ENCODE measurements at regions not wholly inside any gene's neighbourhood (a gene's known extent, or its start where the extent isn't known, plus 50 kb on each side); places are given as distances from the start of the nearest gene placed in this dataset.

GRCh38 chr15:38905632-38906031, 341.0 kb upstream of the RASGRP1 start:
- no peak for DNase-seq (ENCODE audit: insufficient read length, low spot score)
- TF ChIP-seq POLR2AphosphoS5 (IDR thresholded peaks at IDR 0.05; ENCODE audit: low read depth, low read length), result no peak
- no peak for FAIRE-seq

- TF ChIP-seq POLR2A (IDR thresholded peaks at IDR 0.05; ENCODE audit: low read depth, low read length) (no peak), TAF1 (IDR thresholded peaks at IDR 0.05; ENCODE audit: low read depth, low read length) (no peak), POLR2AphosphoS5 (IDR thresholded peaks at IDR 0.05; ENCODE audit: low read depth, low read length) (no peak), PAX5 (IDR thresholded peaks at IDR 0.05; ENCODE audit: insufficient read depth, low read length, severe bottlenecking) (no peak), POU2F2 (IDR thresholded peaks at IDR 0.05; ENCODE audit: low read depth, low read length) (no peak), SPI1 (IDR thresholded peaks at IDR 0.05; ENCODE audit: low read depth, low read length) (no peak)
- DNase-seq (ENCODE audit: insufficient read length, low spot score), result no peak
- FAIRE-seq, result no peak
Measured at GRCh38 chr15:38920966-38921365, 356.4 kb upstream of the RASGRP1 start.

- TF ChIP-seq SPI1 (IDR thresholded peaks at IDR 0.05; ENCODE audit: low read depth, low read length) (no peak), TAF1 (IDR thresholded peaks at IDR 0.05; ENCODE audit: low read depth, low read length) (no peak), POLR2AphosphoS5 (IDR thresholded peaks at IDR 0.05; ENCODE audit: low read depth, low read length) (no peak), PAX5 (IDR thresholded peaks at IDR 0.05; ENCODE audit: insufficient read depth, low read length, severe bottlenecking) (no peak), POU2F2 (IDR thresholded peaks at IDR 0.05; ENCODE audit: low read depth, low read length) (no peak), POLR2A (IDR thresholded peaks at IDR 0.05; ENCODE audit: low read depth, low read length) (no peak)
- DNase-seq (ENCODE audit: insufficient read length, low spot score), result no peak
- FAIRE-seq, result no peak
Measured at GRCh38 chr15:38921471-38921870, 356.9 kb upstream of the RASGRP1 start.

GRCh38 chr15:38928431-38928830, 363.8 kb upstream of the RASGRP1 start:
- no peak for DNase-seq (ENCODE audit: insufficient read length, low spot score)
- no peak for FAIRE-seq
- TF ChIP-seq TAF1 (IDR thresholded peaks at IDR 0.05; ENCODE audit: low read depth, low read length) (no peak), SPI1 (IDR thresholded peaks at IDR 0.05; ENCODE audit: low read depth, low read length) (no peak), POLR2AphosphoS5 (IDR thresholded peaks at IDR 0.05; ENCODE audit: low read depth, low read length) (no peak), PAX5 (IDR thresholded peaks at IDR 0.05; ENCODE audit: insufficient read depth, low read length, severe bottlenecking) (no peak), POLR2A (IDR thresholded peaks at IDR 0.05; ENCODE audit: low read depth, low read length) (no peak), POU2F2 (IDR thresholded peaks at IDR 0.05; ENCODE audit: low read depth, low read length) (no peak)

GRCh38 chr15:38930851-38931572, 366.4 kb upstream of the RASGRP1 start:
- TF ChIP-seq POLR2AphosphoS5 (IDR thresholded peaks at IDR 0.05; ENCODE audit: low read depth, low read length) (no peak), POLR2A (IDR thresholded peaks at IDR 0.05; ENCODE audit: low read depth, low read length) (no peak), POU2F2 (IDR thresholded peaks at IDR 0.05; ENCODE audit: low read depth, low read length) (no peak), PAX5 (IDR thresholded peaks at IDR 0.05; ENCODE audit: insufficient read depth, low read length, severe bottlenecking) (no peak), SPI1 (IDR thresholded peaks at IDR 0.05; ENCODE audit: low read depth, low read length) (no peak), TAF1 (IDR thresholded peaks at IDR 0.05; ENCODE audit: low read depth, low read length) (no peak)
- no peak for DNase-seq (ENCODE audit: insufficient read length, low spot score)
- no peak for FAIRE-seq

GRCh38 chr15:38941399-38941953, 376.9 kb upstream of the RASGRP1 start:
- DNase-seq (ENCODE audit: insufficient read length, low spot score) (no peak), FAIRE-seq (no peak)
- no peak for TF ChIP-seq SPI1 (IDR thresholded peaks at IDR 0.05; ENCODE audit: low read depth, low read length)
- no peak for TF ChIP-seq TAF1 (IDR thresholded peaks at IDR 0.05; ENCODE audit: low read depth, low read length)
- TF ChIP-seq POLR2AphosphoS5 (IDR thresholded peaks at IDR 0.05; ENCODE audit: low read depth, low read length), result no peak
- TF ChIP-seq PAX5 (IDR thresholded peaks at IDR 0.05; ENCODE audit: insufficient read depth, low read length, severe bottlenecking), result no peak
- TF ChIP-seq POLR2A (IDR thresholded peaks at IDR 0.05; ENCODE audit: low read depth, low read length), result no peak
- no peak for TF ChIP-seq POU2F2 (IDR thresholded peaks at IDR 0.05; ENCODE audit: low read depth, low read length)

GRCh38 chr15:38944536-38944935, 379.9 kb upstream of the RASGRP1 start:
- DNase-seq (ENCODE audit: insufficient read length, low spot score) (no peak), FAIRE-seq (no peak)
- TF ChIP-seq TAF1 (IDR thresholded peaks at IDR 0.05; ENCODE audit: low read depth, low read length) (no peak), POLR2A (IDR thresholded peaks at IDR 0.05; ENCODE audit: low read depth, low read length) (no peak), SPI1 (IDR thresholded peaks at IDR 0.05; ENCODE audit: low read depth, low read length) (no peak), POLR2AphosphoS5 (IDR thresholded peaks at IDR 0.05; ENCODE audit: low read depth, low read length) (no peak), PAX5 (IDR thresholded peaks at IDR 0.05; ENCODE audit: insufficient read depth, low read length, severe bottlenecking) (no peak), POU2F2 (IDR thresholded peaks at IDR 0.05; ENCODE audit: low read depth, low read length) (no peak)

- no peak for FAIRE-seq
- no peak for TF ChIP-seq TAF1 (IDR thresholded peaks at IDR 0.05; ENCODE audit: low read depth, low read length)
- TF ChIP-seq POU2F2 (IDR thresholded peaks at IDR 0.05; ENCODE audit: low read depth, low read length), result no peak
- TF ChIP-seq POLR2A (IDR thresholded peaks at IDR 0.05; ENCODE audit: low read depth, low read length), result no peak
- TF ChIP-seq PAX5 (IDR thresholded peaks at IDR 0.05; ENCODE audit: insufficient read depth, low read length, severe bottlenecking), result no peak
- no peak for TF ChIP-seq SPI1 (IDR thresholded peaks at IDR 0.05; ENCODE audit: low read depth, low read length)
- TF ChIP-seq POLR2AphosphoS5 (IDR thresholded peaks at IDR 0.05; ENCODE audit: low read depth, low read length), result no peak
- DNase-seq (ENCODE audit: insufficient read length, low spot score), result no peak
Measured at GRCh38 chr15:38945551-38946298, 381.1 kb upstream of the RASGRP1 start.

- no peak for TF ChIP-seq POU2F2 (IDR thresholded peaks at IDR 0.05; ENCODE audit: low read depth, low read length)
- no peak for TF ChIP-seq POLR2AphosphoS5 (IDR thresholded peaks at IDR 0.05; ENCODE audit: low read depth, low read length)
- no peak for TF ChIP-seq TAF1 (IDR thresholded peaks at IDR 0.05; ENCODE audit: low read depth, low read length)
- no peak for TF ChIP-seq SPI1 (IDR thresholded peaks at IDR 0.05; ENCODE audit: low read depth, low read length)
- TF ChIP-seq POLR2A (IDR thresholded peaks at IDR 0.05; ENCODE audit: low read depth, low read length), result no peak
- no peak for TF ChIP-seq PAX5 (IDR thresholded peaks at IDR 0.05; ENCODE audit: insufficient read depth, low read length, severe bottlenecking)
- FAIRE-seq, result no peak
- DNase-seq (ENCODE audit: insufficient read length, low spot score), result no peak
Measured at GRCh38 chr15:38954090-38954489, 389.5 kb upstream of the RASGRP1 start.
